Ishikawa (cell line): ENCODE measurements at regions not wholly inside any gene's neighbourhood (a gene's known extent, or its start where the extent isn't known, plus 50 kb on each side); places are given as distances from the start of the nearest gene placed in this dataset.

Experiments used
- CEBPB ChIP-seq: IDR thresholded peaks from 2 replicates; pipeline ENCODE4 v1.6.1; 2012
- CREB1 ChIP-seq: IDR thresholded peaks from 2 replicates; pipeline ENCODE4 v1.6.1; 2012; ENCODE audit warnings: low read depth
- EGR1 ChIP-seq: IDR thresholded peaks from 2 replicates; pipeline ENCODE4 v1.6.1; 2012
- EP300 ChIP-seq: IDR thresholded peaks from 2 replicates; pipeline ENCODE4 v1.6.1; 2012; ENCODE audit warnings: borderline replicate concordance
- FOXM1 ChIP-seq: IDR thresholded peaks from 2 replicates; pipeline ENCODE4 v1.6.1; 2012; ENCODE audit warnings: low read depth, borderline replicate concordance
- NFIC ChIP-seq: IDR thresholded peaks from 2 replicates; pipeline ENCODE4 v1.6.1; 2012
- RAD21 ChIP-seq: IDR thresholded peaks from 2 replicates; pipeline ENCODE4 v1.6.1; 2012; ENCODE audit warnings: low read depth
- TAF1 ChIP-seq: IDR thresholded peaks from 2 replicates; pipeline ENCODE4 v1.6.1; 2012; ENCODE audit warnings: low read depth, mild to moderate bottlenecking
- TCF12 ChIP-seq: IDR thresholded peaks from 2 replicates; pipeline ENCODE4 v1.6.1; 2012; ENCODE audit warnings: low read depth
- TEAD4 ChIP-seq: IDR thresholded peaks from 2 replicates; pipeline ENCODE4 v1.6.1; 2012
- YY1 ChIP-seq: IDR thresholded peaks from 2 replicates; pipeline ENCODE4 v1.6.1; 2012; ENCODE audit warnings: low read depth
- ZBTB7A ChIP-seq: IDR thresholded peaks from 2 replicates; pipeline ENCODE4 v1.6.1; 2012; ENCODE audit warnings: low read depth
- TF ChIP-seq, protein P1 (sequence below): IDR thresholded peaks from 2 replicates; pipeline ENCODE4 v1.6.1; 2012; ENCODE audit warnings: low read depth, mild to moderate bottlenecking
- TF ChIP-seq, protein P2 (sequence below): IDR thresholded peaks from 2 replicates; pipeline ENCODE4 v1.6.1; 2012
- TF ChIP-seq, protein P3 (sequence below): IDR thresholded peaks from 2 replicates; pipeline ENCODE4 v1.6.1; 2012

DNA sequence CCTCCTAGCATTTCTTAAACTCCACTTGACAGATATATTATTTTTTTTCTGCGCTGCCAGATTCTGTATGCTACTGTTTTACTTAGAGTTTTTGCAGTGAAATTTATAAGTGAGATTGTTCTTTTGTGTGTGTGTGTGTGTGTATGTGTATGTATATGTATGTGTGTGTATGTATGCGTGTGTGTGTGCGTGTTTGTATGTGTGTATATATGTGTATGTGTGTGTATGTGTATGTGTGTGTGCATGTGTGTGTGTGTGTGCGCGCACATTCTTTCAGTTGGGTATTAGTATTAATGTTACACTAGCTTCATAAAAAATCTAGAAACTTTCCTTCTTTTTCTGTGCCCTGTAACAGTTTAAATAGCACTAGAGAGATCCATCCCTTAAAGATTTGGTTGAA is 152.6 kb upstream of the CSF3R start:
- no peak for TF ChIP-seq CREB1
- TF ChIP-seq YY1 = no peak
- TF ChIP-seq, protein P1, sequence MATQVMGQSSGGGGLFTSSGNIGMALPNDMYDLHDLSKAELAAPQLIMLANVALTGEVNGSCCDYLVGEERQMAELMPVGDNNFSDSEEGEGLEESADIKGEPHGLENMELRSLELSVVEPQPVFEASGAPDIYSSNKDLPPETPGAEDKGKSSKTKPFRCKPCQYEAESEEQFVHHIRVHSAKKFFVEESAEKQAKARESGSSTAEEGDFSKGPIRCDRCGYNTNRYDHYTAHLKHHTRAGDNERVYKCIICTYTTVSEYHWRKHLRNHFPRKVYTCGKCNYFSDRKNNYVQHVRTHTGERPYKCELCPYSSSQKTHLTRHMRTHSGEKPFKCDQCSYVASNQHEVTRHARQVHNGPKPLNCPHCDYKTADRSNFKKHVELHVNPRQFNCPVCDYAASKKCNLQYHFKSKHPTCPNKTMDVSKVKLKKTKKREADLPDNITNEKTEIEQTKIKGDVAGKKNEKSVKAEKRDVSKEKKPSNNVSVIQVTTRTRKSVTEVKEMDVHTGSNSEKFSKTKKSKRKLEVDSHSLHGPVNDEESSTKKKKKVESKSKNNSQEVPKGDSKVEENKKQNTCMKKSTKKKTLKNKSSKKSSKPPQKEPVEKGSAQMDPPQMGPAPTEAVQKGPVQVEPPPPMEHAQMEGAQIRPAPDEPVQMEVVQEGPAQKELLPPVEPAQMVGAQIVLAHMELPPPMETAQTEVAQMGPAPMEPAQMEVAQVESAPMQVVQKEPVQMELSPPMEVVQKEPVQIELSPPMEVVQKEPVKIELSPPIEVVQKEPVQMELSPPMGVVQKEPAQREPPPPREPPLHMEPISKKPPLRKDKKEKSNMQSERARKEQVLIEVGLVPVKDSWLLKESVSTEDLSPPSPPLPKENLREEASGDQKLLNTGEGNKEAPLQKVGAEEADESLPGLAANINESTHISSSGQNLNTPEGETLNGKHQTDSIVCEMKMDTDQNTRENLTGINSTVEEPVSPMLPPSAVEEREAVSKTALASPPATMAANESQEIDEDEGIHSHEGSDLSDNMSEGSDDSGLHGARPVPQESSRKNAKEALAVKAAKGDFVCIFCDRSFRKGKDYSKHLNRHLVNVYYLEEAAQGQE = no peak

DNA sequence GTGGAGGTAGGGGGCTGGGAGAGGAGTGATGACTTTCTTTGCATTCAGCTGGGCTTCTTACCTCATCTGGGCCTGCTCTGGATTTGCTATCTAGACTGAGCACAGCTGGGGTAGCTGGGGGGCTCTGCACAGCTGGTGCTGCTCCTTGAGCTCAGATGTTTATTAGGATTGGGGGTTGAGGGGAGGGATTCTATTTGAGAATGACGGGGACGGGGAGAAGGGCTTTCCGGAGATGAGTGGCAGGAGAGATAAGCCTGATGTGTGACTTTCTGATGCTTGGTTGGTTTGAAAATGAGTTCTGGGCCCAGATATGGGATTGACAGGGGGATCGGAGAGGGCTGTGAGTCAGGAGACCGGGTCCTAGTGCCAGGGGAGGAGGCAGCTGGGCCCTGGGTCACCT is 146.1 kb upstream of the CSF3R start:
- no peak for TF ChIP-seq TEAD4

DNA sequence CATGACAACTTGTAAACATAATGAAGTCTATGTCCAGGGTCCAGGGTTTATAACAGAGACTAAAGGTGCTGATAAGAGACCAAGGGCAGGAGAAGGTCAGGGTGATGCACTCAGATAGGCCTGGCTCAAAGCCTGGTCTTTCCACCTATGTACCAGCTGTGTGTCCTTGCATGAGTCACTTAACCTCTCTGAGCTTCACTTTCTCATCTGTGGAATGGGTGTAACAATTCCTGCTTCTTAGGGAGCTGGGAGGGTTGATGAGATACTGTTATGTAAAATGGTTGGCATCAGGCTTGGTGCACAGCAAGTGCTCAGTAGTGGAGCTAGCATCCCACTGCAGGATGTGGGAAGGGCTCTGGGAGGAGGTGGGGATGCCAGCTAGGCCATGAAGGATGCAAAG is 143.7 kb upstream of the CSF3R start:
- no peak for TF ChIP-seq CREB1
- TF ChIP-seq TAF1 = no peak
- no peak for TF ChIP-seq FOXM1
- TF ChIP-seq CEBPB = no peak
- no peak for TF ChIP-seq EP300
- TF ChIP-seq, protein P2, sequence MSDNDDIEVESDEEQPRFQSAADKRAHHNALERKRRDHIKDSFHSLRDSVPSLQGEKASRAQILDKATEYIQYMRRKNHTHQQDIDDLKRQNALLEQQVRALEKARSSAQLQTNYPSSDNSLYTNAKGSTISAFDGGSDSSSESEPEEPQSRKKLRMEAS = no peak
- TF ChIP-seq YY1 = no peak
- TF ChIP-seq, protein P1 = no peak

DNA sequence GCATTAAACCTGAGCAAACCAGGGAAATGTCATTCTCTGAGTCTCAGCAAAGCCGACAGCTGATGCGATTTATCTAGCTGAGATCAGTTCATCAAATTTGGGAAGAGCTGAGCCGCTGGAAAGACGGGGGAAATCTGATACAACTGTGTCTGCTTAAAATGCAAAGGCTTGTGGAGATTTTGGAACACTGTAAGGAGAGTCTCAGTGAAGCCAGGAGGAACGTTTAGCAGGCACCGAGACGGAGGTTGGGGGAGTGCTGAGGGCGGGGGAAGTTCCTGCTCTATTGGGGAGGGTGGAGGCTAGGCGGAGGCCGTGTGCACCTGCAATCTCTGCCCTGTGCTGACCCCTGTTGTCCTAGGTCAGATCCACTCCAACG is 143.2 kb upstream of the CSF3R start:
- no peak for TF ChIP-seq ZBTB7A
- no peak for TF ChIP-seq EGR1
- TF ChIP-seq CEBPB = no peak

DNA sequence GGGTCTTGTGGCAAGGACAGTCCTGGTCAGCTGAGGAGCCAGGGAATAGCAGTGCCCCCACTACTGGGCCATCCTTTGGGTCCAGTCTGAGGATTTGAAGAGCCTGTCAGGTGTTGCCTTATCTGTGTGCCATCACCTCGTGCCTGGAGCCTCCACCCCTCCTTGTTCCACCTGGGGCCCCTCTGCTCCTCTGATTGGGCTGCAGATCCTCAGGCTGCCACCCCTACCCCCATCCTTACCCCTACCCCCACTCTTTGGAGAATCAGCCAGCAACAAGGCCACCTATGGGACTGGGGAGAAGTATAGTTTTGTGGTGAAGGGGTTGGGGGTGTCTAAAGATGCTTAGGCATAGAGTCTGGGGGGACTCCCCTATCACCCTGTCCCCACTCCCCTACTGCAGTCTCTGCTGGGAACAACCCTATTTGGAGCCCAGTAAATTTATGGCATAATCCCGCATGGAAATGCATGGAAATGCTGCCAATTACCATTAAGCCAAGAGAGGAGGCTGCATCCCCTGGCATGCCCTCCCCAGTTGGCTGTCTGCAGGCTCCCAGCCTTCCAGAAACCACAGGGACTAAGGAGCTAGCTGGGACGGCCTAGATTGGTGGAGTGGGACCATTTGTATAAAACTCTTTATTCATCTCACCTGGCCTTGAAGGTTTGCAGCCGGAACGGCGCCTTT is 142.7 kb upstream of the CSF3R start:
- no peak for TF ChIP-seq TAF1
- TF ChIP-seq, protein P2 = no peak
- TF ChIP-seq EGR1 = no peak
- TF ChIP-seq EP300 = no peak
- TF ChIP-seq NFIC = no peak
- no peak for TF ChIP-seq TEAD4
- no peak for TF ChIP-seq TCF12
- no peak for TF ChIP-seq CEBPB
- TF ChIP-seq, protein P3, sequence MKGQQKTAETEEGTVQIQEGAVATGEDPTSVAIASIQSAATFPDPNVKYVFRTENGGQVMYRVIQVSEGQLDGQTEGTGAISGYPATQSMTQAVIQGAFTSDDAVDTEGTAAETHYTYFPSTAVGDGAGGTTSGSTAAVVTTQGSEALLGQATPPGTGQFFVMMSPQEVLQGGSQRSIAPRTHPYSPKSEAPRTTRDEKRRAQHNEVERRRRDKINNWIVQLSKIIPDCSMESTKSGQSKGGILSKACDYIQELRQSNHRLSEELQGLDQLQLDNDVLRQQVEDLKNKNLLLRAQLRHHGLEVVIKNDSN = no peak
- TF ChIP-seq RAD21 = no peak
- TF ChIP-seq YY1 = no peak
- TF ChIP-seq ZBTB7A = no peak

DNA sequence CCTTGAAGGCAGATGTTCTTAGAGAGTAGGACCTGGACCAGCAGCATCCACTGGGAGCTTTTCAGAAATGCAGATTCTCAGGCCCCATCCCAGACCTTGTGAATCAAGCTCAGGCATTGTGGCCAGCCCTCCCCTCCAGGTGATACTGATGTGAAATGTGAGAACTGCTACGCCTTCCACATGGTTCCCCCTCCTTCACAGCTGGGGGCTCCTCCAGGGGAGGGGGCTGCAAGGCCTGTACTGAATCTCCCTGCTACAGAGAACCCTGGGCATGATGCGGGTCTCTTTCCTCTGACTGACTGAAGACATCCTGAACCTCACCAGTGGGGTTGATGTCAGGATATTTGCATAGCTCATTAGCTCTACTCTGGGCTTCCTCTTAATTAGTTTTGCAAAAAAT is 141.8 kb upstream of the CSF3R start:
- TF ChIP-seq, protein P3 = no peak
- TF ChIP-seq NFIC = no peak
- TF ChIP-seq CREB1 = no peak
- TF ChIP-seq, protein P1 = no peak
- no peak for TF ChIP-seq TEAD4
- TF ChIP-seq, protein P2 = no peak
- TF ChIP-seq ZBTB7A = no peak
- TF ChIP-seq RAD21 = no peak
- no peak for TF ChIP-seq TCF12
- TF ChIP-seq EGR1 = no peak
- TF ChIP-seq EP300 = no peak
